ENCODE measurements at regions not wholly inside any gene's neighbourhood (a gene's known extent, or its start where the extent isn't known, plus 50 kb on each side); places are given as distances from the start of the nearest gene placed in this dataset.

GRCh38 chr14:51597261-51598001 is 54.3 kb upstream of the FRMD6 start:
- TF ChIP-seq CTCF (IDR thresholded peaks at IDR 0.05) (no peak), POLR2A (IDR thresholded peaks at IDR 0.05) (no peak)

All from heart left ventricle (tissue), 13 donors.